SIG-M5 (cell line): ENCODE measurements at regions not wholly inside any gene's neighbourhood (a gene's known extent, or its start where the extent isn't known, plus 50 kb on each side); places are given as distances from the start of the nearest gene placed in this dataset.
"Not testable (repeated sequence)": the region's sequence is repeated elsewhere in the genome, so short reads cannot be mapped to it uniquely, and the experiment has no call there.

Source experiments
- DNase-seq: peaks from one replicate; lab custom pipeline; 2025; lab: John Stamatoyannopoulos, UW

DNA sequence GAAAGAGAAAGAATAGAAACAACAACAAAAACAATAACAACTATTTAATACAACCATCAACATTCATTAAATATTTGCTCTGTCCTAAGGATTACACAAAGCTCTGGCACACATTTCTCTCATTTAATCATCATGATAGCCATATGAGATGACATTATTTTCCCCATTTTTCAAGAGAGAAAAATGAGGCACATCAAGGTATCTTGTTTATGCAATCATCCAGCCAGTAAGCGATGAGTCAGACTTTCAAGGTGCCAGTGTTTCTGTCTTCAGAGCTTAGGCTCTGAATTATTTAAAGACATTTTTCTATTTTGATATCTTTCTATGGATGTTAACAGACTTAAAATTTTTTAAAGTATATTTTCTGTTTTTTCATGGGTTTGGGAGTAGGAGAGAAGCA, 541.8 kb upstream of the SMIM31 start:
- no peak for DNase-seq

DNA sequence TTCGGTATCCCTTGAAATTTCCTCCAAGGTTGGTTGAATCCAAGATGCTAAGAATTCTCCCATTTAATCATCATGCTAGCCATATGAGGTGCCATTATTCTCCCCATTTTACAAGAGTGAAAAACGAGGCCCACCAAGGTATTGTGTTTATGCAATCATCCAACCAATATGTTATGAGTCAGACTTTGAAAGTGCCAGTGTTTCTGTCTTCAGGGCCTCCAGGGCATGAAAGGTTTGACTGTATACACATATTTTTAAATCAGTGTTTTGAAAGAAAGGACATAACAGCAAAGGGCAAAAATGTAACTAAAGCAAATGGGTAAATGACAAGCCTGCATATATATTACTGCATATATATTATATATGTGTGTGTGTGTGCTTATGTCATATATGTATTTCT, 541.2 kb upstream of the SMIM31 start:
- DNase-seq: no peak

DNA sequence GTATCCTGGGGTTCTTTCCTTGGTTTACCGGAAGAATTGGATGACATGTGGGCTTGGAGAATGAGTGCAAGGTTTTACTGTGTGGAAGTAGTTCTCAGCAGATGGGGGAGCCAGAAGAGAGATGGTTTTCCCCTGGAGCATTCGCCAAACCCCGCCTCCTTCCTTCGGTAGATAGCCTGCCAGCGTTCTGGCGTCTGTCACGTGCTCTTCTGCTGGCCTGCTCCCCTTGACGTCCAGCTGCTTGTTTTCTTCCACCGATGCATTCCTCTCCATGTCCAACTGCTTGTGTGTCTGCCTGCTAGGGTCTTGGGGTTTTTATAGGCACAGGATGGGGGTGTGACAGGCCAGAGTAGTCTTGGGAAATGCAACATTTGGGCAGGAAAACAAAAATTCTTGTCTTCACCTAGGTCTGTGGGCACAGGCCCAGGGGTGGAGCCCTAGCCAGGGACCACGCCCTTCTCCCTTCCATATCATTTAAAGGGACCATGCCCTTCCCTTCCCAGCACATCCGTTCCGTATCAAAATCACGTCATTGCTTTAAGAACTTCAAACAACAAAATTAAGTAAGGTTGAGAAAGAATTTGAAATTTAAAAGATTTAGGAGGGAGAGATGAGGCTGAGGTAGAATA, 538.7 kb upstream of the SMIM31 start:
- DNase-seq: no peak

DNA sequence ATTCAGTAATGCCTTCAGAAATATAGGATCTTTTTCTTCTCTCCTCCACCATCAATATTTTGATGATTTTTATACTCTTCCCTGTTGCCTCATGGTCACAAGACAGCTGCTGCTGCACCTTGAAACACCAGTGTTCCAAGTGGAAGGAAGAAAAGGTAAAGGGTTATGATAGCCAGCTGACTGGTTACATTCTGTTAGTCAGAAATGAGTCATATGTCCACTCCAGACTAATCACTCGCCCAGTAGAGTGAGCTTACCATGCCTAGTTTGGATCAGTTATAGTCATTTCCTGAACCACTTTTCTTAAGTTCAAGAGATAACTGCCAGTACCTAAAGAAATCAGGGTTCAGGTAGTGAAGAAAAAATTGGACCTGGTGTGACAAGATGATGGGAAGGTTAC, 532.3 kb upstream of the SMIM31 start:
- no peak for DNase-seq

DNA sequence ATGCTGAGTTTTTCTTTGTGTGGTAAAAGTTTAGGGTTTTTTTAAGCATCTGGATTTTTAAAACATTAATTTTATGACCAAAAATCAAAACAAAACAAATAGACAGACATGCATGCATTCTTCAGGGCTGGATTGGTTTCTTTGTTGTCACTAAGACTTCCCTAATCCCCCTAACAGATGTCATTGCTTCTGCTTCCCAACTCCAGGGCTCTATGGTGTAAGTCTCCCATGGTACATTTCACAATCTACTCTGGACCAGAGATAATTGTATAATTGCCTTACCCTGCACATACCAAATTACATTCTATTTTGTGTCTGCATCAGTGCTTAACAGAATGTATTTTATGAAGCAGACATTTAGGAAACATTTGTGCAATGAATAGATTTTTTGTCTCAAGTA, 529.1 kb upstream of the SMIM31 start:
- no peak for DNase-seq

DNA sequence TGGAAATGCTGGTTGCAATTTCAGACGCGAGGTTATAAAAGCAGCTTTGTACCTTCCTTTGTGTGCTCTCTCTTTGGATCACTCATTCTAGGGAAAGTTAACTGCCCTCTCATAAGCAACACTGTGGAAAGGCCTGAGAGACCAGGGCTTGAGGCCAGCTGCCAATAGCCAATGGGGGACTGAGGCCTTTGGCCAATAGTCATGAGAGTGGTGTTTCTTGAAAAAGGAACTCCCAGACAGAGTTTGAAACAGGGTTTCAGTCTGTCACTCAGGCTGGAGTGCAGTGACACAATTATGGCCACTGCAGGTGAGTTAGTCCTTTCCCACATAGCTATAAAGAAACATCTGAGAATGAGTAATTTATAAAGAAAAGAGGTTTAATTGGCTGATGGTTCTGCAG, 524.7 kb upstream of the SMIM31 start:
- DNase-seq: no peak

DNA sequence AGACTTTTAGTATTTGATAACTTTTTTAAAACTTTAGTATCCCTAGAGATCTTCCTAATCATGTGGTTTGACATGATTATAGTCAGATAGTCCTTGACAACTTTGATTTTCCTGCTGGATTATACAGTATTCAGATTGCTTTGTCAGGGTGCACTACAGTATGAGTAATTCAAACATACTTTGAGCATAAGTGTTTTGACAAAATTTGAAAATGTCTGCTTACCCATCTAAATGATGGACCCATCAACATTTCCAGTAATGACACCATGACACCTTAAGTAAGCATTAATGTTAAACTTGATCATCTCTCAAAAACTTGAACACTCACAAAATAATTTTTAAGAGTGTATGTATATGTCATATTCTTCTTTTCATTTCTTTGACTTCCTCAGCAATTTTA, 514.5 kb upstream of the SMIM31 start:
- no peak for DNase-seq

DNA sequence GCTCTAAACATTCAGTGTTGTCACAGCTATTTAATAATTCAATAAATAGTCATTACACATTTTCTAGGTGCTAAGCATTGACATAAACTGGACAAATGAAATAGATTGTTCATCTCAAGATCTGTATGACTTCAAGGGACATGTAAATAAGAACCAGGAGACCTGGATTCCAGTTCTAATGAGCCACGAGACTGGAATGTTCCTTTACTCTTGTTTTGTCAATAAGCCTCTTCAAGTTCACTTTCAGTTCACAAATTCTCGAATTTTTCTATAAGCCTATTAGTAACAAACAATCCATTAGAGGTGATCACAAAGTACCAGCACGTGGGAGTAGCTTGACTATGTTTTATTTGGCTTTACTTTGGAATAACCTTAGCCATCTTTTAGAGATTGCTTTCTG, 514.0 kb upstream of the SMIM31 start:
- DNase-seq: no peak

DNA sequence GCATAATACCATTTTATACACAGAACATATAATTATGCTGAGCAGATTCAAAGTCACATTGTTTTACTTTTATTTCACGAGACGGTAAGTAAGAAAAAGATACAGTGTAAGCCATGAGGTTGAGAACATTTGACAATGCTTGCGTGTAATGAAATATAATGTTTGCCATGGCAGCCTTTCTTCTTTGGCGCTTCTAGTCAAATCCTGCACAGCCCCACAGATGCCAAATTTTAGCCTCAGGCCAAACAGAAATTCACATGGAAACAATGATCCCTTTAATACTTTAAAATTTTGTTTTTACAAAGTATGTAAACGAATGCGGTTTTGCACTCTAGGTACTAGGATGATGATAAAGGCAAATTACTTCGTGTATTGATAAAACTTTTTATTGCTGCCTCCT, 502.7 kb upstream of the SMIM31 start:
- DNase-seq: no peak

DNA sequence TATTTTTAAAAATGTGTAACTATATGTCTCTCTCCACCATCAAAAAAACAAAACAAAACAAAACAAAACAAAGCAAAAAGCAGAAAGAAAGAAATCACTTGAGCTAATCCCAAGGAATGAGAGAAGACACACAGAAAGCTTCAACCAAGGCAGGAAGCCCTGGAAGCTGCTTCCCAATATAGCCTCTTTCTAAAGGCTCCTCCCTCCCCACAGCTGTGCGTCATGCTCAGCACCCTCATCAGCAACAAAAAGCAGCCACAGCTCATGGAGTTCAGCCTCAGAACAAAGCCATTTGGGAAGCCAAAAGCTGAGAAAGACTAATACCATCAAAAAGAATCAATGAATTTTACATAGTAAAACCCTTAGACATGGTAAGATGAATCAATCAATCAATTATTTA, 501.6 kb upstream of the SMIM31 start:
- DNase-seq: no peak

DNA sequence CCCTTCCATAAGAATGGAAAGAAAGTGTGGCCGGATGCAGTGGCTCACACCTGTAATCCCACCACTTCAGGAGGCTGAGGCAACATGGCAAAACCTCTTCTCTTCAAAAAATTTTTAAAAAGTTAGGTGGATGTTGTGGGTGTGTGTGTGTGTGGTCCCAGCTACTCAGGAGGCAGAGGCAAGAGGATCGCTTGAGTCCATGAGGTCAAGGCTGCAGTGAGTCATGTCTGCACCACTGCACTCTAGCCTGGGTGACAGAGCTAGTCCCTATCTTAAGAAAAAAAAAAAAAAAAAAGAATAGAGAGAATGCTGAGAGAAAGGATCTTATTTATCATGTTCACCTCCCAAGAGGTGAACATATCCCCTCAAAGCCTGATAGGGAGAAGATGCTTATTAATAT, 492.1 kb upstream of the SMIM31 start:
- DNase-seq: no peak

DNA sequence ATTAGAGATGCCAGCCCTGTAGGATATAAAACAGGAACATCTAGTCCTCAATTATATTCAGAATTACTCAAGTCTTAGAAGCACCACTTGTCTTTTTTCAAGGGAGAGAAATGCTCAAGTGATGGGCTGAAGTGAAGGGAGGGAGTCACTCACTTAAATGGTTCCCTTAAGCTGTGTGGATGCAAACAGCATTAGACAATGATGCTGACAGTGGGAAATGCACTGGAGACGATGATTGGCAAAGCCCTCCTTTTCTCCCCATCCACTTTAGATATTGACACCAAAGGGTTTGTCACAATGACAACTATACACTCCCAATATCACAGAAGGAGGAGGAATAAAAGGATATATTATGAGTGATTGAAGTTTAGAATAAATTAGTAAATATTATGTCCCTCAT, 491.4 kb upstream of the SMIM31 start:
- not testable (repeated sequence) for DNase-seq

DNA sequence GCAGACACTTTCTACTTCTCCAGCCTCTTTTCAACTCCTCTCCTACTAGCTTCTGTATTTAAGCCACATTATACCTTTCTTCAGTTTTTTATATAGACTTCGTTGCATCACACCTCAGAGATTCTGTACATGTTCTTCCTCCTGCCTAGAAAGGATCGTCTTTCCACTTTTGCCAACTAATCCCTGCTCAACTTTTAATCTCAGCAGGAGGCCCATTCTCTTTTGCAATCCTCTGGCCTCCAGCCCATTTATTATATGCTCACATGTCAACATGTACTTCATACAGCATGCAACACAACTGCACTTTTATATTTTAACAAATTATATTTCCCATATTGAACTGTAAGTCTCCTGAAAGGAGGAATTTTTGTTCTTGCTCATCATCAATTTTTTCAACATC, 476.5 kb upstream of the SMIM31 start:
- DNase-seq: not testable (repeated sequence)

DNA sequence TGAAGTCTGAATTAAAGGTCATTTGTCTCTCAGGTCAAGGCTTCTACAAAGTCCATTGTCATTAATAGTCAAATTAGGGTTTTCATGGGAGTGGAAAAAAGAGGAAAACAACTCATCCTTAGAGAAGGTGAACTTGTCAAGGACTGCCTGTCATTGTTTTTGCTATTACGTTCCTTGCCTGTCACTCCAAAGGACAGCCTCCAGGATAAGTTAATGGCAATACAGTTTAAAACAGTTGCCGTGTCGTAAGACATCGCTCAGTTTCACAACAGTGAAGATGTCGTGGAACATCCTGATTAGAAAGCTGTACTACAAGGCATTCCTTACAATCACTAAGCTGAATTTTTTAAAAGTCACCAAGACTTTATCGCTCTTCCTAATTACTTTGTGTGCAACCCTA, 466.8 kb upstream of the SMIM31 start:
- no peak for DNase-seq

DNA sequence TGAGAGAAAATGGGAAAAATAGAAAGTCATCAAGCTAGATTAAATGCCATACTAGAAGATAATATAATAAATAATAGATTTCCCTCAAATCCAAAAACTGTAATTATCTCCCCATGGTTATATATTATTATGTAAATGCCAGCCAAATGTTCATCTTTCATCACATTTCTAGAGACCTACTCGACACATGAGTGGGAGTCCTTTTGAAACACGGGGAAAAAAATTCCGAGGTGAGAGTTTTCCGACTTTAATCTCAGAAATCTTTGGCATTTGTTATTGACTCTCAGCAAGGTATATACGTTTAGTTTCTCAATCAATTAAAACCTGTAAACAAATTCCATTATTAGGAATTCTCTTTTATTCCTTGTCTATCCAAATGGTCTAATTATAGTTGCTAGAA, 465.4 kb upstream of the SMIM31 start:
- no peak for DNase-seq

DNA sequence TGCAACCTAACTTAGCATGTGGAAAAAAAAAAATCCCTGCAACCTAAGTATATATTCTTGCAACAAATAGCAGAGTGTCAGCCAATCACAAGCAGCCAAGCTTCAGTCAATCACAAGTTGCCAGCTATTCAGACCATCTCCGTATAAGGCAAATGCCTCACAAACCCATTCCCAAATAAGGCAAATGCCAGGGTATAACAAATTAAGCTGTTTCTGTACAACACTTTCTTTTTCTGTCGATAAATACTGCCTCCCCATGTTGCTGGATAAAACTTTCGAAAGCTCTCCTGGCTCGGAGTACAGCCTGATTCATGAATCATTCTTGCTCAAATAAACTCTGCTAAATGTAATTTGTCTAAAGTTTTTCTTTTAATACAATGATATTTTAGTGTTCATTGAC, 460.7 kb upstream of the SMIM31 start:
- DNase-seq: no peak

DNA sequence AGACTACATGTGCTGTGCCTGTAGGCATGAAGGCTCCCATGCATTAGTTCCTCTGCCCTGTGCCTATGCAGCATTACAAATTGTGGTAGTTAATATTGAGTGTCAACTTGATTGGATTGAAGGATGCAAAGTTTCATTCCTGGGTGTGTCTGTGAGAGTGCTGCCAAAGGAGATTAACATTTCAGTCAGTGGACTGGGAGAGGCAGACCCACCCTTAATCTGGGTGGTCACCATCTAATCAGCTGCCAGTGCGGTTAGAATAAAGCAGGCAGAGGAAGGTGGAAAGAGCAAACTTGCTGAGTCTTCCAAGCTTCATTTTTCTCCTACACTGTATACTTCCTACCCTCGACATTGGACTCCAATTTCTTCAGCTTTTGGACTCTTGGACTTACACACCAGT, 460.2 kb upstream of the SMIM31 start:
- no peak for DNase-seq

DNA sequence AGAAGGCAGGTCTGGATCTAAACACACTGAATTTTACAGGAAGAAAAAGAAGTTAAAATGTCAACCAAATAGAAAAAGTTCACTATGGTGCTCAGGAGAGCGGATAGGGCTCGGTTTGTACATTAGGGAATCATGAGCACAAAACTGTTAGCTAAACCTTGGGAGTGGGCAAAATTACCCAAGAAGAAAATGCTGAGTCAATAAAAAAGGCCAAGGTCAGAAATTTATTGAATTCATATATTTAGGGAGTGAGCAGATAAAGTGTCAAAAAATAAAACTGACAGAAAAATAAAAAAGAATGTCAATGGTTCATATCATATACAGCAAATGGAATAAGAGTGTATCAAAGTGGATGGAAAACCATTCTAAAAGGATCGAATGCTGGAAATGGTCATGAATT, 452.5 kb upstream of the SMIM31 start:
- DNase-seq: no peak

DNA sequence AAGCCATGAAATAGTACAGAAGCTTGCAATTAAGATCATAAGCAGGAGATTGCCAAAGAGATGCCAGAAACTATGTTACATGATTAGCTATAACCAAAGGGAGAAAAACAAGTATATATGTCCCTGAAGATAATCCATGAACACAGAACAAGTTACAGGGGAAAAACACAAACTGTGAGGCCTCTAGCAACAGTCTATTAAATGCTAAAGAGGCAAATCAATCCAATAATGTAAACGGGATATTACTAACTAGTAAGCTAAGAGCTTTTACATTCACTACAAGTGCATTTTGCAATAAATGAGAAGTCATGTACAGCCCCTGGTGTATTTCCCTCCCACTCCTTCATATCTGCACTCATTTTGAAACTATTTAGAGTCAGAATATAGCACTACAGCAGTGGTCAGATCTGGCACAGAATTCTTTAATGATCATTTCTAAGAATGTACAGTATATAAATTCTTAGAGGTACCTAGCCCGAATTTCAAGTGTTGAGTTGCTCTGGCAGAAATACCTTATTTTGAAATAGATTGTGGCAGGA, 449.8 kb upstream of the SMIM31 start:
- no peak for DNase-seq

DNA sequence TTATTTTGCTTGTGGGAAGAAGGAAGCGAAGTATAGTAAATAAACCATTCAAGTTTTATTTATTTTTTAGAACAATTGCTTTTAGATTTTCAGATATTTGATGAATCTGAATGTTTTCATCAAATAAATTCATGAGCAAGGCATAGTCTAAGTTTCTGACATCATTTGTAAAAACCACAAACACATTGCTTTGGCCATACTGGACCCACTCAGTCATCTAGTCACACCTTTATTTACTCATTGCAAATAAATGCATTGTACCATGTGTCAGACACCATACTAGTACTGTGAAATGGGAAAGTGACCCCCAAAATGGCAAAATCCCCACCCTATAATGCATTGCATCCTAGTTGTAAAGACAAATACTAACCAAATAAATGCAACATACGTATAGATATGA, 449.1 kb upstream of the SMIM31 start:
- no peak for DNase-seq

DNA sequence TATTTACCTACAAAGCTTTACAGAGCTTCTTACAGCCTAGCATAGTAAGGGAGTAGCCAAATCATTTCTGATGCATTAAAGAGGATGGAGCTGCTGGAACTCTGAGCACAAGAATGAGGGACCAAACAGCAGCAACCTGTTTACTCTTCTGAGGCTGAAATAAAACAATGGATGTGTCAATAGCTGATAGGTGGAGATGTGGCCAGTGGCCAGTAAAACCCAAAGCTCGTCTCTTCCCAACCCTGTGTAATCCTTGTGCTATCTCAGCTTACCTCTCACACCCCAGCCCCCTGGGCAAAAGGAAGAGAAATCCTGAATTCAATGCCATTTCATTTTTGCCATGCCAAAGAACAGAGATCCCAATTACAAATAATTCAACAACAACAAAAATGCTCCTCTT, 446.7 kb upstream of the SMIM31 start:
- DNase-seq: no peak

DNA sequence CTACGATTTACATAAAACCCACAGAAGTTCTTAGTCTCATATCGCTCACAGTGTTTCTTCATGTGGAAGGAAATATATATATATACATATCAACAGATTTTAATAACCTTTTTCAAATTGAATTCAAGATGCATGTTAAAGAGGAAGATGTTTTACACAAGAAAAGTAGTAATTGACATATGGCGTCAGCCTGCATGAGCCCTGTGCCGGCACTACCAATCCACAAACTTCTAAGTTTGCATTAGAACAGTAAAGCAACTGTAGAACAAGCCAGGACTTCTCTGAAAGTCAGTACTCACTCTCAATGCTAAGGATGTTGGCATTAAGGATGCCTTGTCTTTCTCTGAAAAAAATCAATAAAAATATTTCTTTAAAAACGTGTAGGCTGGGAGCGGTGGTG, 441.3 kb upstream of the SMIM31 start:
- DNase-seq: no peak

DNA sequence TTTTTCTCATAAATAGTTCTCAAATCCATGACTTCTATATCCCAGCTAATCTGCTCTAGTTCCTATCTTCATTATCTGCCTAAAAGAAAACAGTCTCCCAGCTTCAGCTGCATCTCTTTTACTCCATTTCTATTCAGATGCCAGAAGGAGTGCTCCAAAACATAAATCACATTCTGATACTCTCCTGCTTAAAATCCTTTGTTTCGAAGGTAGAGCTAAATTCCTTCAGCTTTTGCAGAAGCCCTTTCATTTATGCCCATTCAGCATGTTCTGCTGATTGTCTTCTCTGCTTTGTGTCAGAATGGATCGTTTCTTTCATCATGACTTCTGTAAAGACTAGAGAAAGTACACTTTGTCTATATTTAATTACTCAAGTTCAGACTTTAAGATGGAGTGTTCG, 440.1 kb upstream of the SMIM31 start:
- DNase-seq: no peak

DNA sequence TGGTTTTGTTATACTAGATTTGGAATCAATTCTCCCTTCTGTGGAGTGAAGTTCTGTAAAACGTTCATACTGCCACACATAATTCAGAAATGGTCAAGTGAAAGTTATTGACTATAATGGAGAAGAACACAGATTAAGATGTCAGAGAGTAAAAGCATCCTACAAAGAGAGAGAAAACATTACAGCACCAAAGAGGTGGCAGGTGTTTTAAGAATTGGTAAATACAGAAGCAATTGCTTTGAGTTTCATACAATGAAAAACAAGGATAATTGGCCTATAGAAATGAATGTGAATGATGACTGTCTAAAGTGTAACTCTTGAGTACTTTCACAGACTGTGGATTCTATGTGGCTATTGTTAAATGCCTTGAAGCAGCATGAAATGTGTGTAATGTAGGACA, 435.6 kb upstream of the SMIM31 start:
- DNase-seq: no peak

DNA sequence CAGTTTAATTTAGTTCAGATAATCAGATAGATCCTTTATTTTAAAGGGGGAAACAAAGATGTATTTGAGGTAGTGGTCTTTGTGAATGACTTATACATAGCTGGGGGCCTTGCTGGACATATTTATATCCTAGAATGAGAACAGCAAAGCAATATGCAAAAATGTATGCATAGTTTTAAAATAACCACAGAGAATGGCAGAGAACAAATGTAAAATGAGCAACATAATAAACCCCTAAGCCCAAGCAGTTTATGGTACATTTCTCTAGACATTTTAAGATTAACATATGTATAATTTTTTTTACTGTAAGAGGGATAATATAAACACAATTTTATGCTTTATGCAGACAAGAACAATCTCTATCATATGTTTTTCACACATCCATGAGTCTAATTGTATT, 434.2 kb upstream of the SMIM31 start:
- no peak for DNase-seq
